ENCODE measurements at regions not wholly inside any gene's neighbourhood (a gene's known extent, or its start where the extent isn't known, plus 50 kb on each side); places are given as distances from the start of the nearest gene placed in this dataset.

- no peak for DNase-seq (ENCODE audit: low spot score)
Measured at GRCh38 chr20:62562831-62563230, 79.5 kb upstream of the SLCO4A1 start.

DNA sequence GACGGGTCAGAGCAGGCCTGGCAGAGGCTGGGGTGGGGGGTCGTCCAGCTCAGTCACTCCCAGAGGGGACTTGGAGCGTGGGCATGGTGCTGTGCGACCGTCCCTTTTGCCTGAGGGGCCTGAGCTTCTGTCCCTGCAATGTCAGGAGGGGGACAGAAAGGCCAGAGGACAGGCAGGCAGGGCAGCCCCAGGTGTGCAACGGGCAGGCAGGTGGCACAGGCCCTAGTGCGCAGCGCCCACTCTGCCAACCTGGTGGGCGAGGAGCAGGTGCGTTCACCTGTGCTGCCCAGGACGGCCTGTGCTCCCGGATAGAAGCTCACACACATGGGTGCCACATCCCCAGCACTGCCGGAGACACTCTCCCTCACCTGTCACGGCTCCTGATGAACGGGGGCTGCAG, 78.7 kb upstream of the SLCO4A1 start:
- DNase-seq (ENCODE audit: low spot score), result no peak

DNA sequence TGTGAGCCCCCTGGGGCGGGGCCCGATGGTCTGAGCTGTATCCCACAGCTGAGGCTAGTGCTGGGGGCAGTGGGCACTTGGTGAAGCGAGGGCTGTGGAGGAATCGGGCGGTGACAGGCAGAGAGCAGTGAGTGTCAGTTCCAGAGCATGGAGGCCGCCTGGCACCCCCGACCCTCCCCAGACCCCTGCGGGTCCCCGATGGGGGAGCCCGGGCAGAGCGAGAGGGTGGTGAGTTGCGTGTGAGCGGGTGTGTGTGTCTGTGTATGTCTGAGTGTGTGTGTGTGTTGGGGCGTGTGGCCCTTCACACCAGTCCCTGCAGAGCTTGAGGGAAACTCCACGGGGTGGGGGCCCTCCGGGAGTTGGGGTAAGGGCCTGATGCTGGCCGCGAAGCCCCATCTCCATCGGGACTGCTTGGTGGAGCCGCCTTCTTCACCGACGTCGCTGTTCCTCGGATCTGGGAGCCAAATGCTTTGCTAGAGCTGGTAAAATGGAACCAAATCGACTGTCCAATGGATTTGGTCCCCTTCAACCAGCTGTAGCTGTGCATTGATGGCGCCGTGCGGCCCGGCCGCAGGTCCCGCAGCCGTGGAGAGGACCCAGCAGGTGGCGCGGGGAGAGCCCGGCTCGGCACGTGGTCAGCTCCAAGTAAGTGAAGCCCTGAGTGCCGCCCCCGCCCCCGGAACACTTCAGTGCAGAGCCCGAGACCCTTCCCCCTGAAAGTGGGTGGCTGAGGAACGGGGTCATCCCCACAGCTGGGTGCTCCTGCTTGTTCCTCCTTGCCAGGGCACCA, 77.7 kb upstream of the SLCO4A1 start:
- DNase-seq (ENCODE audit: low spot score), result no peak

GRCh38 chr20:62566266-62566665, 76.0 kb upstream of the SLCO4A1 start:
- no peak for DNase-seq (ENCODE audit: low spot score)

DNA sequence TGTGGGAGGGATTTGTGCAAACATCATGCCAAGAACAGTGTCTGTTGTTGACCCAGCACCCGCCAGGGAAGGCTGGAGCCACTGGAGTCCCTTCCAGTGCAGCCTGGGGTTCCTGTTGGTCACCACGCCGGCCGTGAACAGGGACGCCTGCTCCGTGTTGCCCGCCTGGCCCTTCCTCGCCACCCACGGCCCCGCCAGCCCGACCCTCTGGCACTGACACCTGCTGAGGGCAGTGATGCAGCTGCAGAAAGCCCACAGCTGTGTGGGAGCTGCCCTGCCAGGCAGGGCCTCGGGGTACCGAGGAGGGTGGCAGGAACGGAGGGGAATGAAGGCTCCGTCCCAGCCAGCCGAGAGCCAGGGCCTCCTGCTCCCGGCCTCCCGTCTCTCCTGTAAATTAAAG, 75.5 kb upstream of the SLCO4A1 start:
- DNase-seq (ENCODE audit: low spot score), result no peak

DNA sequence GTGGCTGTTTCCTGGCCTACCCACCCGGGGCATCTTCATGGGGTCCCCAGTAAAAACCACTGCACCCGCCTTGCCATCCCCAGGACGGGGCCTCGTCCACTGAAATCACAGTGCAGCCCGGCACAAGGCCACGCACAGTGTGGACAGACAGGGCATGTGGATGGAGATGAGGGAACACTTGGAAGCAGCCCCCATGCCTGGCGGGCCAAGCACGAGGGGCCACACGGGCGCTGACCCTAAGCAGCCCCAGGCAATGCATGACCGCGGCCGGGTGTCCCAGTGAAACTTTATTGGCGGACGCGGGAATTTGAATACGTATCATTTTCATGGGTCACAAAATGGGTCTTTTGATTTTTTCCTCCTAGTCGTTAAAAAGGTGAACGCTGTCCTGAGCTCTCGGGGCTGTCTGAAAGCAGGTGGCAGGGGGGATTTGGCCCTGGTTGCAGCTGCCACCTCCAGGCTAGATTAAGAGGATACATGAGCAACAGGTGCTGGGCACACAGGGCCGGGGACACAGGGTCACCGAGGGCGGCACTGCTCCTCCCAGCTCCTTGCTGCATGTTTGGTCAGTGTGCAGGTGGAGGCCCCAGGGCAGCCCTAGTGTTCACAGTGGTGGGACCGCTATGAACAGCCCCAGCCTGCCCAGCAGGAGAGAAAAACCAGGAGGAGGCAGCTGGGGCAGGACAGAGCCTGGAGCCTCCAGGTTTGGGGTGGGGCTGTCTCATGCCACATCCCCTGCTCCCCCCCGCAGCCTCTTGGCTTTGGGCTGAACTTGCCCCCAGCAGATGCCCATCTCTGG, 74.9 kb upstream of the SLCO4A1 start:
- no peak for DNase-seq (ENCODE audit: low spot score)

DNA sequence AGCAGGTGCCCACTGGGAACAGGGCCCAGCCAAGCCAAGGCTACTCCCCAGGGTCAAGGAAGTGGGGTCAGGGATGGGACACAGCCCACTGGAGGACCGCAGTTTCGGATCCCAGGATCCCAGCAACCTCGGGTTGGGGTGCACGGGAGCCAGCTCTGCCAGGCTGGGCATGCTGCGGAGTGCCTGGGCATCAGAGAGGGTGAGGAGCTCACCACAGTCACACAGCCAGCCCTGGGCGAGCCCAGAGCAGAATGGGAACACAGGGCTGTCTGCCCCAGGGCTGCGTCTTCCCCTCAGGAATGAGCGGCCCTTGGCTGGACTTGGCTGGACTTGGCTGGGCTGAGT, 74.3 kb upstream of the SLCO4A1 start:
- no peak for DNase-seq (ENCODE audit: low spot score)

DNA sequence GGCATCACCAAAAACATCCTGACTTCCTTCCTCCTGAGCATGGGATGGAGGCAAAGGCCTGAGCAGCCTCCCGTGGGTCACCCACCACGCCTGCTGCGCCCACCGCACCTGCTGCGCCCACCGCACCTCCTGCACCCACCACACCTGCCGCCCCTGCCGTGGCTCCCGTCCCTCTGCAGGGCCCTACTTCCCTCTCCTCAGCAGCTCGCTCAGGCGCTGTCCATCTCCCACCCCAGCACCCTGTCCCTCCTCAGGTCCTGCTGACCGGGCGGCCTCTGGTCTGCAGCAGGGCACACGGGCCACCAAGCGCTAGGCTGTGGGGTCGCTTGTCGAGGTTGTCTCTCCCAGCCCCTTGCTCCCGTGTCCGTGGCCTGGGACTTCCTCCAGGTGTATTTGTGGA, 72.7 kb upstream of the SLCO4A1 start:
- no peak for DNase-seq (ENCODE audit: low spot score)

GRCh38 chr20:62570403-62570802, 71.9 kb upstream of the SLCO4A1 start:
- DNase-seq (ENCODE audit: low spot score), result no peak

- DNase-seq (ENCODE audit: low spot score), result no peak
Measured at GRCh38 chr20:62570897-62571668, 71.2 kb upstream of the SLCO4A1 start.

DNA sequence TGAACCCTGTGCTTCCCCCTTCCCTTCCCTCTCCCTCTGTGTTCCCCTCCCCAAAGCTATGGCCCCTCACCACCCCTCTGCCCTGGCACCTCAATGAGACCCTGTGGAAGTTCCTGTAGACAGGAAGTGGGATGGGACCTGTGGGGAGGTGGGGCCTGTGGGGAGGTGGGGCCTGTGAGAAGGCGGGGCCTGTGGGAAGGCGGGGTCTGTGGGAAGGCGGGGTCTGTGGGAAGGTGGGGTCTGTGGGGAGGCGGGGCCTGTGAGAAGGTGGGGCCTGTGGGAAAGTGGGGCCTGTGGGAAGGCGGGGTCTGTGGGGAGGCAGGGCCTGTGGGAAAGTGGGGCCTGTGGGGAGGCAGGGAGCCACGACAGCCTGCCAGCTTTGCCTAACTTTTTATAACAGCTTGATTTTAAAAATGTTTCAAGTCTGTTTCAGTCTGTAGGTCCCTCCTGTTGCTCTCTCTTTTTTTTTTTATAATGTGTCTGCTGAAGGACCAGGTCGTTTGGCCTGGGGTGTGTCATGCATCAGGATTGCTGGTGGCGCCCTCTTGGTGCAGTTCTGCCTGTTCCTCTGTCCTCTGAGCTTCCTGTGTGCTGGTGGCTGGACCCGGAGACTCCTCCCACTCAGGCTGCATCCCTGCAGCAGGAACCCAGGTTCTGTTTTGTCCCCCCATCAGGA, 70.5 kb upstream of the SLCO4A1 start:
- DNase-seq (ENCODE audit: low spot score), result no peak

GRCh38 chr20:62572980-62573379, 69.3 kb upstream of the SLCO4A1 start:
- no peak for DNase-seq (ENCODE audit: low spot score)

GRCh38 chr20:62573817-62574216, 68.5 kb upstream of the SLCO4A1 start:
- no peak for DNase-seq (ENCODE audit: low spot score)

DNA sequence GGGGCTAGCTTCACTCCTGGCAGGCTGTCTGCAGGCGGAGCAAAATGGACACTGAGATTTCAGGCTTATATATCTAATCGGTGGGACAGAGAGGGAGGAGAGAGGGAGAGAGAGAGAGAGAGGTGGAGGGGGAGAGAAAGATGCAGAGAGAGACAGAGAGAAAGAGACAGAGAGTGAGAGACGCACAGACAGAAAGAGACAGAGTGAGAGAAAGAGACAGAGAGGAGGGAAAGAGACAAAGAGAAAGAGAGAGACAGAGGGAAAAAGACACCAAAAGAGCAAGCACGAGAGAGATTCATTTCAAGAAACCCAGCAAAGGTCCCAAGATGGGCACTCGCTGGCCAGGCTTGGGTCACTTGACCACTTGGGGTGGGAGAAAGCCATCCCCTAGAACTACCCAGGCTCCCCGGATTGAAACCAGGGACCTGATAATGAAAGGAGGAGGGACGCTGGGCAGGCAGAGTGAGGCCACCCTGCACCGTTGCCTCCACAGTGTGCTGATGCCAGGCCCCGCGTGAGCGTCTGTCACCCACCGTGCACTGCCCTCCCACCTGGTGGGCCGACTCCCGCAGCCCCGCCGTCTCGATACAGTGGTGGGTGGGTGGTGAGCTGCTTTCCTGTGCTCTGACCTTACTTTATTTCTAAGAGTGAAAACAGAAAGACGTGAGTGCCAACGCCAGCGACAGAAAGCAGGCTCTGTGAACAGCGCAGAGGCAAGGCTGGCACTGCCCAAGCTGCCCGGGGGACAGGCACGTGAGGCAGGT, 67.9 kb upstream of the SLCO4A1 start:
- no peak for DNase-seq (ENCODE audit: low spot score)

DNA sequence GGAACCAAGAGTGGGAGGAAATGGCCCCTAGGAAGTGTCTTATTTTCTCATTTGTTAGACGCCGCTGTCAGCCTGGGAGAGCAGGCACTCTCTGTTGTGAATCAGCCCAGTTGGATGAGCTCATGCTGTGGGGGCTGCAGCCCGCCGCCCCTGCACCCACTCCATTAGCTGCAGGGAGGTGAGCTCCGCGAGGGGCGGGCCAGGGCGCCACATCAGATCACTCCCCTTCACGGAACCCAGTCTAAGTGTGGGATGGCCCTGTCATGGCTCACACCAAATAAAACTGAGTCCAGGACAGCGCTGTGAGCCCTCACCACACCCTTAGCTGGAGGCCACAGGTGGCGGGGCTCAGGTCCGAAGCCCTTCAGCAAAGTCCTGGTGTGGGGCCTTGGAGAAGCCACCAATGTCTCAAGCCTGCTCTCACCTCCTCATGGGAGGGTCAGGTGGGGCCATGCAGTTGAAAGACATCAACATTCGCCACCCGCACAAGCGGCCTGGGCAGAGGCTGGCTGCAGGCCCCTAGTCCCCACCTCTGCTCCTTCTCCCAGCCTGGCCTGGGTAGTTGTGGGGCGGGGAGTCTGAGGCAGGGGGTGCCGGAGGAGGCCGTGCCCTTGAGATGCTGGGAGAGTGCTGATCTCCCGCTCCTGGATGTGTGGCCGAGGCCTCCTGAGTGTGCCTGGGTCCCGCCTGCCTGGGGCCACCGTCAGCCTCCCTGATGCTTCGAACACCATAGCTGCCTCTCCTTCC, 66.2 kb upstream of the SLCO4A1 start:
- DNase-seq (ENCODE audit: low spot score), result no peak

GRCh38 chr20:62576815-62577489, 65.4 kb upstream of the SLCO4A1 start:
- DNase-seq (ENCODE audit: low spot score), result peak; percentile 72

DNA sequence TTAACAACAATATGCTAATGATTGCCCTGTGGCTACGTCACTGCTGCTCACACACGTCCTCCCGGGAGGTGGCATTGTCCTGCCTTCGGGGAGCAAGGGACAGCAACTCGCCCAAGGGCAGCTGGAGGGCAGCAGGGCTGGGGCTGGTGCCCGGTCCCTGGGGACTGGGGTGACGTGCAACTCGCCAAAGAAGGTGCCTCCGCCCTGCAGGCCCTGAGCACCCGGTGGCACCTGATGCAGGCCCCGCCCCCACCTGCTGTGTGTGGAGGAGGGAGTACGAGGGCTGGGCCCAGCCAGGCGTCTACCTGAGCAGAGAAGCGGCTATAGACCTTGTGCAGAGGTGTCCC, 64.8 kb upstream of the SLCO4A1 start:
- DNase-seq (ENCODE audit: low spot score), result no peak

- DNase-seq (ENCODE audit: low spot score), result no peak
Measured at GRCh38 chr20:62578294-62578897, 63.9 kb upstream of the SLCO4A1 start.

DNA sequence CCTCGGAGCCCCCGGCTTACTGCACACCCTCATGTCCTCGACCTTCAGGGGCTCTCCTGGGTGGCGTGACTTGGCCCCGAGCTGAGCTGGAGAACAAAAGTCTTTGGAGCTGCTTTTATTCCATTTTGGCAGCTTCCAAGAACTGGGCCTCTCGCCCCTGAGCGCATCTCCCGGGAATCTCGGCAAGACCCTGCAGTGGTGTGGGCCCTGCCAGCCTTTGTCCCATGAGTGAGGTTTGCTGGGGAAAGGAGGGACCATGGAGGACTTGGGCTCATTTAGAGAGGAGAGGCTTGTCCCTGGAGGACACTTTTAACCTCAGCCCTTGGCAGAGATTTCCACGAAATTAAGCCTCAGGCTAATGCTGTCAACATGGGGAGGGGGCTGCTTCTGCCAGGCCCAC, 62.3 kb upstream of the SLCO4A1 start:
- no peak for DNase-seq (ENCODE audit: low spot score)

DNA sequence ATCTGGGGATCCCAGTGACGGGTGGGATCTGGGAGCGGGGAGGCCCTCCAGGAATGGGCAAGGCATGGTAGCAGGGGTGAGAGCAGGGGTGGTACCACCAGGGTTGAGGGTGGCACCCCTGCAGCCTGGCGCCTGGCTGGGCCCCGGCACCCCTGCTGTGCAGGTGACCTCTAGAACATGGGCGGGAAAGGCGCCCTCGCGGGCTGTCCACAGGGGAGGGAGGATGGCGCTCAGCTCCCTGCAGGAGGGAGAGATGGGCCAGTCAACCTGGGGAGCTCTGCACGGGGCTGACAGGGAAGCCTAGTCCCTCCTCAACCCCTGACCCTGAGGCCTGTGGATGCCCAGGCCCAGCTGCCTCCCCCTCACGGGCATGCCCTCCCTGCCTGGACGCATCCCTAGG, 61.6 kb upstream of the SLCO4A1 start:
- DNase-seq (ENCODE audit: low spot score), result no peak
